ENCODE measurements at regions not wholly inside any gene's neighbourhood (a gene's known extent, or its start where the extent isn't known, plus 50 kb on each side); places are given as distances from the start of the nearest gene placed in this dataset.

GRCh38 chr6:19377722-19378121, 459.4 kb upstream of the ID4 start:
- TF ChIP-seq CTCF (IDR thresholded peaks at IDR 0.05), result no peak
- TF ChIP-seq POLR2A (IDR thresholded peaks at IDR 0.05), result no peak
- TF ChIP-seq POLR2AphosphoS5 (IDR thresholded peaks at IDR 0.05), result no peak
- TF ChIP-seq EP300 (IDR thresholded peaks at IDR 0.05), result no peak

Measured in upper lobe of left lung (tissue), 4 donors.